GM19238 (cell line): ENCODE measurements at regions not wholly inside any gene's neighbourhood (a gene's known extent, or its start where the extent isn't known, plus 50 kb on each side); places are given as distances from the start of the nearest gene placed in this dataset.

Source experiments
- DNase-seq: peaks from one replicate; pipeline ENCODE4 v3.0.0; 2011; ENCODE audit warnings: low spot score; ENCODE audit not compliant: insufficient read length

- DNase-seq: no peak
These were observed 111.9 kb upstream of the KAZN start for GRCh38 chr1:14486401-14487201.

- DNase-seq: no peak
These were observed 110.8 kb upstream of the KAZN start for GRCh38 chr1:14487671-14488070.

GRCh38 chr1:14494911-14495310, 103.6 kb upstream of the KAZN start:
- DNase-seq: no peak

GRCh38 chr1:14495381-14495780, 103.1 kb upstream of the KAZN start:
- DNase-seq: no peak

- no peak for DNase-seq
These were observed 102.5 kb upstream of the KAZN start for GRCh38 chr1:14495996-14496395.

- no peak for DNase-seq
These were observed 99.6 kb upstream of the KAZN start for GRCh38 chr1:14498839-14499238.

GRCh38 chr1:14499312-14500040, 99.0 kb upstream of the KAZN start:
- DNase-seq: no peak

- no peak for DNase-seq
These were observed 98.4 kb upstream of the KAZN start for GRCh38 chr1:14500041-14500440.

GRCh38 chr1:14500912-14501311, 97.6 kb upstream of the KAZN start:
- DNase-seq: no peak

GRCh38 chr1:14504517-14504916, 94.0 kb upstream of the KAZN start:
- DNase-seq: no peak

- no peak for DNase-seq
These were observed 91.8 kb upstream of the KAZN start for GRCh38 chr1:14506471-14507255.

- DNase-seq: no peak
These were observed 91.2 kb upstream of the KAZN start for GRCh38 chr1:14507262-14507661.

- no peak for DNase-seq
These were observed 89.9 kb upstream of the KAZN start for GRCh38 chr1:14508613-14509012.

- DNase-seq: no peak
These were observed 87.3 kb upstream of the KAZN start for GRCh38 chr1:14511166-14511680.

GRCh38 chr1:14511796-14512585, 86.5 kb upstream of the KAZN start:
- DNase-seq: no peak

- no peak for DNase-seq
These were observed 85.4 kb upstream of the KAZN start for GRCh38 chr1:14513111-14513510.

GRCh38 chr1:14514739-14515138, 83.7 kb upstream of the KAZN start:
- no peak for DNase-seq

- no peak for DNase-seq
These were observed 81.3 kb upstream of the KAZN start for GRCh38 chr1:14516974-14517840.

GRCh38 chr1:14517841-14518180, 80.7 kb upstream of the KAZN start:
- no peak for DNase-seq

- no peak for DNase-seq
These were observed 78.5 kb upstream of the KAZN start for GRCh38 chr1:14519976-14520375.
